ENCODE measurements at regions not wholly inside any gene's neighbourhood (a gene's known extent, or its start where the extent isn't known, plus 50 kb on each side); places are given as distances from the start of the nearest gene placed in this dataset.
A peak's percentile ranks its signal among the peaks of the same experiment; 100 is the strongest.
"Not testable (repeated sequence)": the region's sequence is repeated elsewhere in the genome, so short reads cannot be mapped to it uniquely, and the experiment has no call there.

GRCh38 chr9:62810811-62811315 is 1621.0 kb downstream of the SPATA31A7 start:
- CTCF ChIA-PET; H3K36me3 Mint-ChIP-seq (ENCODE audit: low read depth); H3K27ac Mint-ChIP-seq; POLR2A ChIA-PET; H3K4me3 Mint-ChIP-seq; DNase-seq; H3K4me1 Mint-ChIP-seq; H3K9me3 Mint-ChIP-seq: not testable (repeated sequence)
- peaks cover 27% of the 10 kb centered on the region for H3K27me3 Mint-ChIP-seq

GRCh38 chr9:62815436-62815835 is 1625.6 kb downstream of the SPATA31A7 start:
- not testable (repeated sequence) for H3K9me3 Mint-ChIP-seq

GRCh38 chr9:62816331-62816730 is 1626.5 kb downstream of the SPATA31A7 start:
- POLR2A ChIA-PET, H3K4me1 Mint-ChIP-seq, CTCF ChIA-PET: not testable (repeated sequence)

More at GRCh38 chr9:62815436-62815835, 1625.6 kb downstream of the SPATA31A7 start:
- H3K27ac Mint-ChIP-seq; CTCF ChIA-PET; H3K36me3 Mint-ChIP-seq (ENCODE audit: low read depth); H3K4me3 Mint-ChIP-seq; H3K4me1 Mint-ChIP-seq; POLR2A ChIA-PET; DNase-seq: not testable (repeated sequence)
- H3K27me3 Mint-ChIP-seq = peaks cover 28% of the 10 kb centered on the region

GRCh38 chr9:62817214-62817613 is 1627.4 kb downstream of the SPATA31A7 start:
- POLR2A ChIA-PET; H3K27ac Mint-ChIP-seq; H3K4me3 Mint-ChIP-seq; DNase-seq; H3K4me1 Mint-ChIP-seq; H3K36me3 Mint-ChIP-seq (ENCODE audit: low read depth); CTCF ChIA-PET; H3K9me3 Mint-ChIP-seq: not testable (repeated sequence)
- H3K27me3 Mint-ChIP-seq = peaks cover 23% of the 10 kb centered on the region

More at GRCh38 chr9:62816331-62816730, 1626.5 kb downstream of the SPATA31A7 start:
- not testable (repeated sequence) for H3K27ac Mint-ChIP-seq; DNase-seq; H3K36me3 Mint-ChIP-seq (ENCODE audit: low read depth); H3K9me3 Mint-ChIP-seq; H3K4me3 Mint-ChIP-seq
- peaks cover 23% of the 10 kb centered on the region for H3K27me3 Mint-ChIP-seq

- POLR2A ChIA-PET; H3K9me3 Mint-ChIP-seq; H3K36me3 Mint-ChIP-seq (ENCODE audit: low read depth); DNase-seq; H3K4me3 Mint-ChIP-seq; H3K27ac Mint-ChIP-seq; CTCF ChIA-PET; H3K4me1 Mint-ChIP-seq: not testable (repeated sequence)
- peaks cover 21% of the 10 kb centered on the region for H3K27me3 Mint-ChIP-seq
These were observed 1632.3 kb downstream of the SPATA31A7 start for GRCh38 chr9:62822185-62822584.

GRCh38 chr9:62827957-62828907 is 1638.4 kb downstream of the SPATA31A7 start:
- CTCF ChIA-PET; H3K9me3 Mint-ChIP-seq; H3K36me3 Mint-ChIP-seq (ENCODE audit: low read depth); H3K4me3 Mint-ChIP-seq; H3K27ac Mint-ChIP-seq; H3K4me1 Mint-ChIP-seq; DNase-seq; POLR2A ChIA-PET: not testable (repeated sequence)
- H3K27me3 Mint-ChIP-seq = peaks cover 20% of the 10 kb centered on the region

GRCh38 chr9:62830829-62831459 is 1641.1 kb downstream of the SPATA31A7 start:
- peaks cover 11% of the 10 kb centered on the region for H3K27me3 Mint-ChIP-seq
- CTCF ChIA-PET; DNase-seq; H3K4me1 Mint-ChIP-seq; POLR2A ChIA-PET; H3K36me3 Mint-ChIP-seq (ENCODE audit: low read depth); H3K27ac Mint-ChIP-seq; H3K4me3 Mint-ChIP-seq; H3K9me3 Mint-ChIP-seq: not testable (repeated sequence)

- H3K27me3 Mint-ChIP-seq = peaks cover 10% of the 10 kb centered on the region
- CTCF ChIA-PET; POLR2A ChIA-PET; H3K9me3 Mint-ChIP-seq; H3K36me3 Mint-ChIP-seq (ENCODE audit: low read depth); DNase-seq; H3K27ac Mint-ChIP-seq; H3K4me1 Mint-ChIP-seq; H3K4me3 Mint-ChIP-seq: not testable (repeated sequence)
These were observed 1643.7 kb downstream of the SPATA31A7 start for GRCh38 chr9:62833323-62834200.

GRCh38 chr9:62837254-62837911 is 1647.5 kb downstream of the SPATA31A7 start:
- H3K27ac Mint-ChIP-seq; H3K36me3 Mint-ChIP-seq (ENCODE audit: low read depth); POLR2A ChIA-PET; H3K4me1 Mint-ChIP-seq; CTCF ChIA-PET; H3K9me3 Mint-ChIP-seq: not testable (repeated sequence)
- peak; percentile 48 for DNase-seq
- H3K27me3 Mint-ChIP-seq = peaks cover 13% of the 10 kb centered on the region
- peak overlapping the region; percentile 24 for H3K4me3 Mint-ChIP-seq

GRCh38 chr9:62838024-62838718 is 1648.3 kb downstream of the SPATA31A7 start:
- Mint-ChIP-seq H3K27me3 (peaks cover 21% of the 10 kb centered on the region), H3K4me3 (peak overlapping the region; percentile 77), H3K27ac (peak overlapping the region; percentile 69)
- CTCF ChIA-PET; POLR2A ChIA-PET; H3K4me1 Mint-ChIP-seq; H3K9me3 Mint-ChIP-seq; H3K36me3 Mint-ChIP-seq (ENCODE audit: low read depth): not testable (repeated sequence)
- peak; percentile 97 for DNase-seq

- CTCF ChIA-PET; H3K36me3 Mint-ChIP-seq (ENCODE audit: low read depth); POLR2A ChIA-PET; H3K9me3 Mint-ChIP-seq; H3K27ac Mint-ChIP-seq; H3K4me3 Mint-ChIP-seq; H3K4me1 Mint-ChIP-seq; DNase-seq: not testable (repeated sequence)
- H3K27me3 Mint-ChIP-seq = peaks cover 22% of the 10 kb centered on the region
These were observed 1649.3 kb downstream of the SPATA31A7 start for GRCh38 chr9:62839168-62839567.

GRCh38 chr9:62843145-62843544 is 1653.3 kb downstream of the SPATA31A7 start:
- H3K9me3 Mint-ChIP-seq; H3K36me3 Mint-ChIP-seq (ENCODE audit: low read depth); H3K27ac Mint-ChIP-seq; H3K4me1 Mint-ChIP-seq; POLR2A ChIA-PET; H3K4me3 Mint-ChIP-seq; DNase-seq; CTCF ChIA-PET: not testable (repeated sequence)
- peaks cover 21% of the 10 kb centered on the region for H3K27me3 Mint-ChIP-seq

Measured in activated CD4-positive, alpha-beta memory T cell treated with anti-CD3 and anti-CD28 coated beads, Interleukin-2, amount 10 ng/mL, durations not matched to agents 7 days and 5 days (primary cell).